GM12892 (cell line): ENCODE measurements at regions not wholly inside any gene's neighbourhood (a gene's known extent, or its start where the extent isn't known, plus 50 kb on each side); places are given as distances from the start of the nearest gene placed in this dataset.

ENCODE experiments used
- DNase-seq: peaks from one replicate; pipeline ENCODE4 v3.0.0; 2011; ENCODE audit not compliant: insufficient read length
- FAIRE-seq: peaks from 2 replicates; lab custom pipeline; 2011; peaks lifted over from hg19 to GRCh38; lab: Jason Lieb, UNC
- POLR2A ChIP-seq: IDR thresholded peaks from 2 replicates; pipeline ENCODE4 v1.6.1; 2011; ENCODE audit warnings: low read depth, low read length, control low read depth
- POLR2AphosphoS5 ChIP-seq: IDR thresholded peaks from 2 replicates; pipeline ENCODE4 v1.6.1; 2011; ENCODE audit warnings: low read depth, low read length, control low read depth
- TAF1 ChIP-seq: IDR thresholded peaks from 2 replicates; pipeline ENCODE4 v1.6.1; 2011; ENCODE audit warnings: low read depth, mild to moderate bottlenecking, control low read depth, low read length, borderline replicate concordance

DNA sequence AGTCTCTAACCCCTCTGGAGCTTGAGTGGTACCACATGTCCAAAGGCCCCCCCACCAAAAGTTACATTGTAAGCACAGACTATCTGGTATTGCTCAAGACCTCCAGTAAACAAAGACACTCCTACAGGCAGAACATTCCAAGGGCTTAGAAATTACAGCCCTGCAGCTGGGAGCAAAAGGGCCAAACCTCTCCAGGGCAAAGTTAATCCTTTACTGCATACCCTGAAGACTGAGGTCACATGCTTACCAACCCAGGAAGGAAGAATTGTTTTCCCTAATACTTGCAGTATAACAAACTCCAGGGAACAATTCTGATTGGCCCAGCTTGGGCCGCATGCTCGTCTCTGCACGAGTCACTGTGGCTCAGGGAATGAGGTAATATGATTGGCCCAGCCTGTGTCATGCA lies 266.1 kb upstream of the NR2F2 start:
- FAIRE-seq = no peak
- DNase-seq = no peak
- TF ChIP-seq TAF1 (no peak), POLR2AphosphoS5 (no peak), POLR2A (no peak)

DNA sequence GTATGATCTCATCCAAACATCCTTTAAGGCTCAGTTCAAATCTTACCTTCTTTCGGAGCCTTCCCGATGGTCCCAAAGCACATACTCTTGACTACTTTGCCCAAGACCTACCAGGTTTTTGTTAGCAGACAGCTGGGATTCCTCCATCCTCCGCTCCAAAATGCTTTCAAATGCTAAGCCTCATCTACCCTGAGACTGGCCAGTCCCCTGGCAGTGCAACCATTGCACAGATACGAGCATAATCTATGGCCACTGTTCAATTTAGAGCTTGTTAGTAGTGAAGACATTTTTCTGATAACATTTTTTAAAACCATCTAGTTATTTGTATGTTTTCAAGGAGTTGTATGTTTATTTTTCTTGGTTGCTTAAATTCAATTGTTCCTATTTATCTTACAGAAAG lies 264.4 kb upstream of the NR2F2 start:
- no peak for FAIRE-seq
- TF ChIP-seq POLR2AphosphoS5 = no peak
- no peak for TF ChIP-seq POLR2A
- TF ChIP-seq TAF1 = no peak
- DNase-seq = no peak

DNA sequence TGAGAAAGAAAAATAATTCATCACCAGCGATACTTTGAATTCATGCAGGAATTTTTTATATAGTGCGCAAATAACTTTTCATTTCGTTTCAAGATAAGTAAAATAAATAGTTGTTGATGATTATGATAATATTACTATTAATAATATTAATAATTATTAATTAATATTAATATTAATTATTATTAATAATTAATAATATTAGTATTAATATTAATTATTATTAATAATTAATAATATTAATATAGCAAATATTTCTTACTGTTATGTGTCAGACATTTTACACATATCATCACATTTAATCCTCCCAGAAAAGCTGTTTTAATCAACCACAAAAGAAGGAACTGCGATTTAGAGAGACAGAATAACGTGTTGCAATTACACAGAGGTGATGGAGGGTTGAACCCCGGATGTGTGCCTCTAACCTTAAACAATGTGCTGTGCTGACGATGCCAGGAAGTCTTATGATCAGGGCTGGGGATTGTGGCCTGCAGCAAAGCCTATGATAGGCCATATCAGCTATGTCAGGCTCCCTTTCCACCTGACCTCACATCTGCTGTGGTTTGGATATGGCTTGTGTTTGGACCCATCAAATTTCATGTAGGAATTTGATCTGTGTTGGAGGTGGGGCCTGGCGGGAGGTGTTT lies 263.5 kb upstream of the NR2F2 start:
- DNase-seq = no peak

DNA sequence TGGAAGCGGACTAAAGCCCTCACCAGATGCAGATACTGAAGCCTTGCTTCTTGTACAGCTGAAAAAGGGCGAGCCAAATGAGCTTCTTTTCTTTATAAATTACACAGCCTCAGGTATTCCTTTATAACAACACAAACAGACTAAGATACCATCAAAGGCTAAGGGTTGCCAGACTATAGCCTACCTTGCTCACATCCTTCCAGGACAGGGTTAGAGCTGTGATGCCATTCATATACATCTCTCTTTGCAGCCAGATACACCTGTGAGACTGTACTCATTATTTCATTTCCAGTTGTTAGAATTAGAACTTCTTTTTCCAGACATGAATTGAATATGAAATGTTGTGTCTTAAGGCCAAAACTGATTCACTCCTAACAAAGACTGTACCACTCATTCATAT lies 262.8 kb upstream of the NR2F2 start:
- DNase-seq (no peak), FAIRE-seq (no peak)
- no peak for TF ChIP-seq POLR2A
- TF ChIP-seq TAF1 = no peak
- TF ChIP-seq POLR2AphosphoS5 = no peak

More for the DNA sequence above, 263.5 kb upstream of the NR2F2 start:
- no peak for FAIRE-seq
- TF ChIP-seq POLR2A (no peak), POLR2AphosphoS5 (no peak), TAF1 (no peak)

DNA sequence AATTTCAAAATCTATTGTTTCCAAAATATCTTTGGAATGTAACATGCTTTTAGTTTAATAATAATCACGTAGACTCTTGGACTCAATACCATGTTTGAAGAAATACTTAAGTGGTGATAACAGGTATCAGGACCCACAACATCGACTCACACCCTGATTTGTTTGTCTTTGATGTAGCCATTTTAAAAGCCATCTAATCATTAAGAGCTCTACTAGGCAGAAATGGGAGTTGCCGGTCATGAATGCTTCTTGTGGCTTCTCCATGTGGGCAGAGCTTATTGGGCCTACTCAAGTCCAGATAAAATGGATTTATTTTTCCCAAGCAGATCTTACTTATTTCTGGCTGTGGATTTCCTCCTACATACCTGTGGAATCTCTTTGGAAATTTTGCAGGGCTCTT lies 261.6 kb upstream of the NR2F2 start:
- FAIRE-seq = no peak
- DNase-seq = no peak
- TF ChIP-seq POLR2AphosphoS5 (no peak), TAF1 (no peak), POLR2A (no peak)

DNA sequence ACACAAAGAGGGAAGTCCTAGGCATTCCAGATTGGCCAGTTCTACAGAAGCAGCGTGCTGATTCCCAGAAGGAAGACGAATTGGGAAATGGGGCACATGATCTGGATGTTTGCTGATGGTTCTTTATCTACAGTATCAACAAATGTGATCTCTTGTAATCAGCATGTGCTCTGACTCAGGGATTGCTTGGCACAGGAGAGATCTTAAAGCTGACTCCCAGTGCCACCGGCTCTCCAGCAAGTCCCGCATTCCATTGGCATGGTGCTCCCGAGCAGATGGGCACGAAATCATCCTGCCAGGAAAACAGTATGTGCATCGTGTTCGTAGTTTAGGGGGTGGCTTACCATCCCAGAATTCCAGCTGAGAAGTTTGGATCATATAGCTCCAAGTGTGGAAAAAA lies 259.9 kb upstream of the NR2F2 start:
- TF ChIP-seq POLR2AphosphoS5 (no peak), TAF1 (no peak), POLR2A (no peak)
- no peak for FAIRE-seq
- no peak for DNase-seq

DNA sequence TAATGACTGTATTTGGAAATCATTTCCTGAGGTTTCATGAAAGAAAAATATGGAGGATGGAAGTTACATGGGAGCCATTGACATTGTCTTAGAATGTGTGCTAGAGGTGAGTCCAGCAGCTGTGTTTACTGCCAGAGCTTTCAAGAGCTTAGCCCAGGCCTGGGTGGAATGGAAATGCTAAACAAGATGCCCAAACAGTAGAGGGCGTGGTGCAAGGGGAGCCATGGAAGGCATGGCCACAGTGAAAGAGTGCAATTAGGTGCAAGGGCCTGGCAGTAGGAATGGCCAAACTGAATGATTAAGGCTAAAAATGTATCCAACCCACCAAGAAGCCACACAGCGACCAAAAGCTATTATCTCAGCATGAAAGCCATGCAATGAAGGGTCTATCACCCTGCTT lies 257.7 kb upstream of the NR2F2 start:
- no peak for DNase-seq
- no peak for TF ChIP-seq POLR2A
- no peak for TF ChIP-seq POLR2AphosphoS5
- no peak for TF ChIP-seq TAF1
- FAIRE-seq = no peak

DNA sequence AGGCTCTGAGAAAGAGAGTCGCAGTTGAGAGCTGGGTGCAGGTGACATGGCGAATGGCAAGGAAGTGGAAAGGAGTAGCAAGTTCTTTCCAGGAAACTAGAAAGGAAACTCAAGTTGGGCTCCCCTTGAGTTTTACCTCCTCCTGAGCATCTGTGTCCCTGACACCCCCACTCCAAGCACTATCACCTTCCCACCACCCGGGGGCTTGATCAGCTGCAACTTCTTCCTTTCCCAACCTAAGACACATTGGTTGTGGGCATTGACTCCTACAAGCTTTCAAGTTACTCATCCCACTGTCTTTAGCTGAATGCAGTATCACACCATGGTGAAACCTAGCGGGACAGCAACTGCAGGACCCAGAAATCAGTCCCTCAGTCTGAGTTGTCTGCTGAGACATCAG lies 256.6 kb upstream of the NR2F2 start:
- FAIRE-seq (no peak), DNase-seq (no peak)
- TF ChIP-seq TAF1 (no peak), POLR2AphosphoS5 (no peak), POLR2A (no peak)

DNA sequence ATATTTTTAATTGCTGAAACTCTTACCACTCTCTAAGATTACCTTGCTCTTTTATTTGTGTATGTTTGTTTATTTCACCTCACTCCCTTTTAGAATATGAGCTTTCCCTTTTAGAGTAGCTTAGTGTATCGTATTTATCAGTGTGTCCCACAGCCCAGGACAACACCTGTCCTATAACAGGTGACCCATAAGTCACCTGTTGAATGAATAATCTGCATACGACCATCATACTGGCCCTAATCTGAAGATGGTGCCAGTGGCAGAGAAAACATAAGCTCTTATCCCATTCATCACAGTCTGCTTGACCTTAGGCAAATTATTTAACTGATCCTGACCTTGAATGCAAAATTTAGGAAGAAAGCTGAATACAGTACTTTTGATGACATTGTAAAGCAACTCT lies 254.6 kb upstream of the NR2F2 start:
- DNase-seq (no peak), FAIRE-seq (no peak)
- TF ChIP-seq POLR2AphosphoS5 (no peak), TAF1 (no peak), POLR2A (no peak)

DNA sequence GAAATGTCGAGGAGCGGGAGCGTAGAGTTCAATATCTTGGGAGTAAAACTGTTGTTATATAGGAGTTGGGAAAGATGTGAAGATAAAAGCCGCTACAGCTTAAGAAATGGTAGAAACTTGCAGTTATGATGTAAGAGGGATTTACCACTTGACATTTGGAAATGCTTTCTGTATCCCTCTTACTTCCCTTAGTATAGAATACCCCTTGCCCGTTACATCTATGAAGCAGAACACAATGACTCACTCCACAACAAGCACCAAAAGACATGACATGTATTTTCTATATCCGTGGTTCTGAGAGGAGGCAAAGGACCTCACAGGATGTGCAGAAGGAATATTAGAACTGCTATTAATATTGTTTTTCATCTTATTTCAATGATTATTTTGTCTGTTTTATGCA lies 254.2 kb upstream of the NR2F2 start:
- TF ChIP-seq POLR2A = no peak
- no peak for TF ChIP-seq TAF1
- TF ChIP-seq POLR2AphosphoS5 = no peak
- no peak for FAIRE-seq

DNA sequence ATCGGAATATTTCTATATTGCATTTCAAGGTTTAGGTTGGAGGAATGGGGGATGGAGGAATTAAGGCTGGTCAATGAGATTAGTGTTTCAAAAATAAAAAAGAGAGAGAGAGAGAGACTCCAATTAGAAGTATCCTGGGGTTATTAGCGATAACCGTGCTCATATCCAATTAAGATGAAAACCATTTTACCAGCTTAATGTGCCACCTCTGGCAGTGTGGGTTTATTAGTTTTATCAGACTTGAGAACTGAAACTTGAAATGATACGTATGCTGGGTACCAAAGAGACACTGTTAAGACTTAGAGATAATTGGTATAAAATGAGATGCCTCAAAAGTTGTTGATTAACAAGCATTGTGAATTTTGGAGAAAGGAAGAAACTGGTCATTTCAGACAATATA lies 251.5 kb upstream of the NR2F2 start:
- FAIRE-seq (no peak), DNase-seq (no peak)
- TF ChIP-seq TAF1 = no peak
- no peak for TF ChIP-seq POLR2AphosphoS5
- no peak for TF ChIP-seq POLR2A

More for the DNA sequence above, 254.2 kb upstream of the NR2F2 start:
- no peak for DNase-seq

DNA sequence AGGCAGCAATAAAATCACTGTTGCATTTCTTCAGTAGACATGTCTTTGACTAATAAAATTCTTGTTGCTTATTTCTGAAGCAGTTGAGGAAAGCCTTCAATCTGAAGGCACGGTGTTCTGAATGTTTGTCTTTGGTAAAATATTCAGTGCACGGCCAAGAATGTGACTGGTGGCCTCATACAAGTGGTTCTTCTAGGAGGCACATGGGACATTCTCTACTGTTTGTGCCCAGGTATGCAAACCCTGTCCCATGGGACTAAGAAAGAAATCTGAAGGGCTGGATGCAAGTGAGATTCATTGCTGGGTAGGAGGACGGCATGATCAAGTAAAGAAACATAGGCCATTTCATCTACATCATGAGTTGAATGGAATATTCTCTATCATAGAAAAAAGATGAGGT lies 250.6 kb upstream of the NR2F2 start:
- no peak for TF ChIP-seq POLR2A
- TF ChIP-seq POLR2AphosphoS5 = no peak
- TF ChIP-seq TAF1 = no peak
- no peak for DNase-seq
- FAIRE-seq = no peak

DNA sequence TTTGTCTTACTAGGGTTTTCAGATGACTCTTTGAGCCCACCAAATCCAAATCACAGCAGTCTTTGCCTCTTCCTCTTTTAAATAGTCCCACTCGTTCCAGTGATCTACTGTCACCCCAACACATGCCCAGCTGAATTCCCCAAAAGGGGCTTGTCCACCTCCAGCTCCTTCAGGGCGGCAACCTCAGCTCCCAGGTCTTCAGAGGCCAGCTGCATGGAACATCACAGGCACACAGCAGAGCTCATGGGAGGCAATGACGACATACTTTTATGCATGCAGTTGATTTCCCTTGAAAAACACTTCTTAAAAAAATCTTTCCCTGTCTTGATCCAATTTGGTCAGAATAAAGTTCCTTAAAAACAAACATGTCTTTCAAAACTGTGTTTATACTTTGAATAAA lies 244.3 kb upstream of the NR2F2 start:
- FAIRE-seq (no peak), DNase-seq (no peak)
- TF ChIP-seq POLR2A = no peak
- TF ChIP-seq POLR2AphosphoS5 = no peak
- TF ChIP-seq TAF1 = no peak

DNA sequence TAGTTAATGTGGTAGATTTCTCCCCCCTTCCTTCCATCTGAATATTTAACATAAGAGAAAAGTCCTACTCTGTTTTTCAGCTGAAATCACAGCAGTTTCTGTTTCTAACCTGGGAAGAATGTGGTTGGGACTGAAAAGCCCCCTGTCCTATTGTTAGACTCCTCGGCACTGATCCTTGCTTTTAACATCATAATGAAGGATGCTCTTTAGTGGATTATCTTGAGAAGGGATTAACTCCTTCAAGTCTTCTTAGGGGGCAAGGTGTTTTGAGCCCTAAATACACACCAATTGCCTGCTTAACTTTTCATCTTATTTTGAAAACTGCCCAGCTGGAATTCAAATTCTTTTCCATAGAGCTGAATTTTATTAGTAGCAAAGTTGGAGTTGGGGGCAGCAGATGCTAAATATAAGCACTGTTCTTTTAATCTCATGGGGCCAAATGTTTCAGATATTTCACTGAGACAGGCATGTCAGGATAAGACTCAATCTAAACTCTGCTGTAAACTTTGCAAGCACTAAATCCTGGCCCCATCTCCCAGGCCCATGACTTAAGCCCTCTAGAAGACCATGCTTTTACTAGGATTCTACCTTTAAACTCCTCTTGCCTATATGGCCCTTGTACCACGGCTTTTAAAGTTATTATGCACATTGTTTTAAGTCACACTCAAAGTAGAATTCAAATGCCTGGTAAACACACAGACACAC lies 243.2 kb upstream of the NR2F2 start:
- FAIRE-seq (no peak), DNase-seq (no peak)
- TF ChIP-seq TAF1 (no peak), POLR2A (no peak), POLR2AphosphoS5 (no peak)
